ENCODE measurements at regions not wholly inside any gene's neighbourhood (a gene's known extent, or its start where the extent isn't known, plus 50 kb on each side); places are given as distances from the start of the nearest gene placed in this dataset.

DNA sequence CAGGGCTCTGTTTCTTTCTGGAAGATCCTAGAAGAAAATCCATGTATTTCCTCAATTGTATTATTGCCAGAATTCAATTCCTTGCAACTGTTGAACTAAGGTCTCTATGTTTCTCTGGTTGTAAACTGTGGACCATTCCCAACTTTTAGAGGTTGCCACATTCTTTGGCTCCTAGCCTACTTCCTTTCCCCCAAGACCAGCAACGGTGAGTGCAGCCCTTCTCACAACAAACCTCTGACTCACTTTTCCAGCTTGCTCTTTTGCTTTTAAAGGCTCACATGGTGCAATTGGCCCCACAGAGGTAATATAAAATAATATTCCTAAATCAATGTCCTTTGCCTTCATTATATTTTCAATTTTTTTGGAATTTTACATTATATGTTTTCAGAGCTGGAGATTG is 371.3 kb downstream of the SLITRK5 start:
- TF ChIP-seq, protein P1, sequence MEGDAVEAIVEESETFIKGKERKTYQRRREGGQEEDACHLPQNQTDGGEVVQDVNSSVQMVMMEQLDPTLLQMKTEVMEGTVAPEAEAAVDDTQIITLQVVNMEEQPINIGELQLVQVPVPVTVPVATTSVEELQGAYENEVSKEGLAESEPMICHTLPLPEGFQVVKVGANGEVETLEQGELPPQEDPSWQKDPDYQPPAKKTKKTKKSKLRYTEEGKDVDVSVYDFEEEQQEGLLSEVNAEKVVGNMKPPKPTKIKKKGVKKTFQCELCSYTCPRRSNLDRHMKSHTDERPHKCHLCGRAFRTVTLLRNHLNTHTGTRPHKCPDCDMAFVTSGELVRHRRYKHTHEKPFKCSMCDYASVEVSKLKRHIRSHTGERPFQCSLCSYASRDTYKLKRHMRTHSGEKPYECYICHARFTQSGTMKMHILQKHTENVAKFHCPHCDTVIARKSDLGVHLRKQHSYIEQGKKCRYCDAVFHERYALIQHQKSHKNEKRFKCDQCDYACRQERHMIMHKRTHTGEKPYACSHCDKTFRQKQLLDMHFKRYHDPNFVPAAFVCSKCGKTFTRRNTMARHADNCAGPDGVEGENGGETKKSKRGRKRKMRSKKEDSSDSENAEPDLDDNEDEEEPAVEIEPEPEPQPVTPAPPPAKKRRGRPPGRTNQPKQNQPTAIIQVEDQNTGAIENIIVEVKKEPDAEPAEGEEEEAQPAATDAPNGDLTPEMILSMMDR (IDR thresholded peaks at IDR 0.05; ENCODE audit: low read depth, low read length, missing input control): no peak
- TF ChIP-seq NR2F2 (IDR thresholded peaks at IDR 0.05) (no peak), FOXA2 (IDR thresholded peaks at IDR 0.05) (no peak), RAD21 (IDR thresholded peaks at IDR 0.05) (no peak), GABPA (IDR thresholded peaks at IDR 0.05 in 1 of 2, conservative IDR thresholded peaks at IDR 0.05 in 1 of 2) (no peak), JUND (IDR thresholded peaks at IDR 0.05) (no peak), RXRA (IDR thresholded peaks at IDR 0.05) (no peak), TAF1 (conservative IDR thresholded peaks at IDR 0.05) (no peak), YY1 (IDR thresholded peaks at IDR 0.05) (no peak)
- TF ChIP-seq, protein P2, sequence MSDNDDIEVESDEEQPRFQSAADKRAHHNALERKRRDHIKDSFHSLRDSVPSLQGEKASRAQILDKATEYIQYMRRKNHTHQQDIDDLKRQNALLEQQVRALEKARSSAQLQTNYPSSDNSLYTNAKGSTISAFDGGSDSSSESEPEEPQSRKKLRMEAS (IDR thresholded peaks at IDR 0.05): no peak
- TF ChIP-seq, protein P3, sequence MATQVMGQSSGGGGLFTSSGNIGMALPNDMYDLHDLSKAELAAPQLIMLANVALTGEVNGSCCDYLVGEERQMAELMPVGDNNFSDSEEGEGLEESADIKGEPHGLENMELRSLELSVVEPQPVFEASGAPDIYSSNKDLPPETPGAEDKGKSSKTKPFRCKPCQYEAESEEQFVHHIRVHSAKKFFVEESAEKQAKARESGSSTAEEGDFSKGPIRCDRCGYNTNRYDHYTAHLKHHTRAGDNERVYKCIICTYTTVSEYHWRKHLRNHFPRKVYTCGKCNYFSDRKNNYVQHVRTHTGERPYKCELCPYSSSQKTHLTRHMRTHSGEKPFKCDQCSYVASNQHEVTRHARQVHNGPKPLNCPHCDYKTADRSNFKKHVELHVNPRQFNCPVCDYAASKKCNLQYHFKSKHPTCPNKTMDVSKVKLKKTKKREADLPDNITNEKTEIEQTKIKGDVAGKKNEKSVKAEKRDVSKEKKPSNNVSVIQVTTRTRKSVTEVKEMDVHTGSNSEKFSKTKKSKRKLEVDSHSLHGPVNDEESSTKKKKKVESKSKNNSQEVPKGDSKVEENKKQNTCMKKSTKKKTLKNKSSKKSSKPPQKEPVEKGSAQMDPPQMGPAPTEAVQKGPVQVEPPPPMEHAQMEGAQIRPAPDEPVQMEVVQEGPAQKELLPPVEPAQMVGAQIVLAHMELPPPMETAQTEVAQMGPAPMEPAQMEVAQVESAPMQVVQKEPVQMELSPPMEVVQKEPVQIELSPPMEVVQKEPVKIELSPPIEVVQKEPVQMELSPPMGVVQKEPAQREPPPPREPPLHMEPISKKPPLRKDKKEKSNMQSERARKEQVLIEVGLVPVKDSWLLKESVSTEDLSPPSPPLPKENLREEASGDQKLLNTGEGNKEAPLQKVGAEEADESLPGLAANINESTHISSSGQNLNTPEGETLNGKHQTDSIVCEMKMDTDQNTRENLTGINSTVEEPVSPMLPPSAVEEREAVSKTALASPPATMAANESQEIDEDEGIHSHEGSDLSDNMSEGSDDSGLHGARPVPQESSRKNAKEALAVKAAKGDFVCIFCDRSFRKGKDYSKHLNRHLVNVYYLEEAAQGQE (IDR thresholded peaks at IDR 0.05): no peak
- TF ChIP-seq, protein P4, sequence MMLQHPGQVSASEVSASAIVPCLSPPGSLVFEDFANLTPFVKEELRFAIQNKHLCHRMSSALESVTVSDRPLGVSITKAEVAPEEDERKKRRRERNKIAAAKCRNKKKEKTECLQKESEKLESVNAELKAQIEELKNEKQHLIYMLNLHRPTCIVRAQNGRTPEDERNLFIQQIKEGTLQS (IDR thresholded peaks at IDR 0.05): no peak
- TF ChIP-seq, protein P5, sequence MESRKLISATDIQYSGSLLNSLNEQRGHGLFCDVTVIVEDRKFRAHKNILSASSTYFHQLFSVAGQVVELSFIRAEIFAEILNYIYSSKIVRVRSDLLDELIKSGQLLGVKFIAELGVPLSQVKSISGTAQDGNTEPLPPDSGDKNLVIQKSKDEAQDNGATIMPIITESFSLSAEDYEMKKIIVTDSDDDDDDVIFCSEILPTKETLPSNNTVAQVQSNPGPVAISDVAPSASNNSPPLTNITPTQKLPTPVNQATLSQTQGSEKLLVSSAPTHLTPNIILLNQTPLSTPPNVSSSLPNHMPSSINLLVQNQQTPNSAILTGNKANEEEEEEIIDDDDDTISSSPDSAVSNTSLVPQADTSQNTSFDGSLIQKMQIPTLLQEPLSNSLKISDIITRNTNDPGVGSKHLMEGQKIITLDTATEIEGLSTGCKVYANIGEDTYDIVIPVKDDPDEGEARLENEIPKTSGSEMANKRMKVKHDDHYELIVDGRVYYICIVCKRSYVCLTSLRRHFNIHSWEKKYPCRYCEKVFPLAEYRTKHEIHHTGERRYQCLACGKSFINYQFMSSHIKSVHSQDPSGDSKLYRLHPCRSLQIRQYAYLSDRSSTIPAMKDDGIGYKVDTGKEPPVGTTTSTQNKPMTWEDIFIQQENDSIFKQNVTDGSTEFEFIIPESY (IDR thresholded peaks at IDR 0.05): no peak

All from liver (tissue), 3 donors.